Thyroid gland (tissue), 4 donors: ENCODE measurements at regions not wholly inside any gene's neighbourhood (a gene's known extent, or its start where the extent isn't known, plus 50 kb on each side); places are given as distances from the start of the nearest gene placed in this dataset.

ENCODE experiments used
- POLR2A ChIP-seq, 2 donors: fragments of 450-650 bp; IDR thresholded peaks; one replicate each; pipeline ENCODE4 v1.6.1; 2017; ENCODE audit warnings: antibody characterized with exemption in 2 of 2, mild to moderate bottlenecking in 2 of 2, moderate library complexity in 1 of 2
- TF ChIP-seq, protein P1 (sequence below), 6 experiments: fragments of 200-600 bp in 3 of 6; fragments of 450-650 bp in 3 of 6; sonication (generic) in 3 of 6; IDR thresholded peaks; one replicate each; pipeline ENCODE4 v1.5.1; 2016 to 2019; ENCODE audit warnings: antibody characterized with exemption in 6 of 6, mild to moderate bottlenecking in 2 of 6, inconsistent platforms in 1 of 6, moderate library complexity in 1 of 6

GRCh38 chr3:161740421-161740820 is 243.8 kb downstream of the OTOL1 start:
- TF ChIP-seq, protein P1, sequence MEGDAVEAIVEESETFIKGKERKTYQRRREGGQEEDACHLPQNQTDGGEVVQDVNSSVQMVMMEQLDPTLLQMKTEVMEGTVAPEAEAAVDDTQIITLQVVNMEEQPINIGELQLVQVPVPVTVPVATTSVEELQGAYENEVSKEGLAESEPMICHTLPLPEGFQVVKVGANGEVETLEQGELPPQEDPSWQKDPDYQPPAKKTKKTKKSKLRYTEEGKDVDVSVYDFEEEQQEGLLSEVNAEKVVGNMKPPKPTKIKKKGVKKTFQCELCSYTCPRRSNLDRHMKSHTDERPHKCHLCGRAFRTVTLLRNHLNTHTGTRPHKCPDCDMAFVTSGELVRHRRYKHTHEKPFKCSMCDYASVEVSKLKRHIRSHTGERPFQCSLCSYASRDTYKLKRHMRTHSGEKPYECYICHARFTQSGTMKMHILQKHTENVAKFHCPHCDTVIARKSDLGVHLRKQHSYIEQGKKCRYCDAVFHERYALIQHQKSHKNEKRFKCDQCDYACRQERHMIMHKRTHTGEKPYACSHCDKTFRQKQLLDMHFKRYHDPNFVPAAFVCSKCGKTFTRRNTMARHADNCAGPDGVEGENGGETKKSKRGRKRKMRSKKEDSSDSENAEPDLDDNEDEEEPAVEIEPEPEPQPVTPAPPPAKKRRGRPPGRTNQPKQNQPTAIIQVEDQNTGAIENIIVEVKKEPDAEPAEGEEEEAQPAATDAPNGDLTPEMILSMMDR (IDR thresholded peaks at IDR 0.05) = no peak
- TF ChIP-seq POLR2A (IDR thresholded peaks at IDR 0.05) = no peak
